MM.1S (cell line): ENCODE measurements at regions not wholly inside any gene's neighbourhood (a gene's known extent, or its start where the extent isn't known, plus 50 kb on each side); places are given as distances from the start of the nearest gene placed in this dataset.

ENCODE experiments used
- DNase-seq: peaks from one replicate; pipeline ENCODE4 v3.0.0-alpha.2; 2015
- H2AFZ ChIP-seq: fragments of 300-600 bp; sonication (generic); 2 replicates; pipeline ENCODE4 v1.6.0; 2016; ENCODE audit warnings: antibody characterized with exemption, low read length
- H3F3A ChIP-seq: fragments of 300-600 bp; sonication (generic); 2 replicates; pipeline ENCODE4 v1.6.1; 2016; ENCODE audit warnings: mild to moderate bottlenecking, antibody characterized with exemption, low read length, moderate library complexity, mixed read lengths; ENCODE audit not compliant: insufficient read depth
- H3K27ac ChIP-seq: fragments of 300-600 bp; sonication (generic); 2 replicates; pipeline ENCODE4 v1.5.1; 2016; ENCODE audit warnings: mild to moderate bottlenecking, low read length
- H3K27me3 ChIP-seq: fragments of 300-600 bp; sonication (generic); replicated peaks from 2 replicates; pipeline ENCODE4 v1.6.0; 2016; ENCODE audit warnings: low read length; ENCODE audit not compliant: insufficient read depth
- H3K36me3 ChIP-seq: fragments of 300-600 bp; sonication (generic); replicated peaks from 2 replicates; pipeline ENCODE4 v1.6.1; 2016; ENCODE audit warnings: mild to moderate bottlenecking, low read length, mixed read lengths; ENCODE audit not compliant: insufficient read depth
- H3K4me1 ChIP-seq: fragments of 300-600 bp; sonication (generic); 2 replicates; pipeline ENCODE4 v1.6.1; 2016; ENCODE audit warnings: low read length, mixed read lengths
- H3K4me2 ChIP-seq: fragments of 300-600 bp; sonication (generic); 2 replicates; pipeline ENCODE4 v1.6.0; 2016; ENCODE audit warnings: low read depth, low read length
- H3K4me3 ChIP-seq: fragments of 300-600 bp; sonication (generic); 2 replicates; pipeline ENCODE4 v1.5.1; 2016; ENCODE audit warnings: low read length, mixed read lengths
- H3K79me2 ChIP-seq: fragments of 300-600 bp; sonication (generic); 2 replicates; pipeline ENCODE4 v1.6.1; 2016; ENCODE audit warnings: mixed run types, low read length, mixed read lengths
- H3K9ac ChIP-seq: fragments of 300-600 bp; sonication (generic); 2 replicates; pipeline ENCODE4 v1.6.1; 2016; ENCODE audit warnings: low read length, mixed read lengths
- H3K9me2 ChIP-seq: fragments of 300-600 bp; sonication (generic); replicated peaks from 2 replicates; pipeline ENCODE4 v1.6.1; 2016; ENCODE audit warnings: mild to moderate bottlenecking, low read length, mixed read lengths; ENCODE audit not compliant: insufficient read depth
- H3K9me3 ChIP-seq: fragments of 300-600 bp; sonication (generic); replicated peaks from 2 replicates; pipeline ENCODE4 v1.6.1; 2016; ENCODE audit warnings: mild to moderate bottlenecking, low read length, mixed read lengths; ENCODE audit not compliant: insufficient read depth
- H4K20me1 ChIP-seq: fragments of 300-600 bp; sonication (generic); 2 replicates; pipeline ENCODE4 v1.6.1; 2016; ENCODE audit warnings: mild to moderate bottlenecking, low read length, moderate library complexity, mixed read lengths; ENCODE audit not compliant: insufficient read depth
- EZH2 ChIP-seq: fragments of 300-600 bp; sonication (generic); optimal IDR thresholded peaks from 2 replicates; pipeline ENCODE3; 2017; ENCODE audit warnings: low read depth, mild to moderate bottlenecking, antibody characterized with exemption, low read length, mixed read lengths
- EZH2phosphoT487 ChIP-seq: fragments of 300-600 bp; sonication (generic); IDR thresholded peaks from 2 replicates; pipeline ENCODE4 v1.6.1; 2018; ENCODE audit warnings: antibody characterized with exemption, low read length
- TF ChIP-seq, protein P1 (sequence below): fragments of 300-600 bp; sonication (generic); IDR thresholded peaks from 2 replicates; pipeline ENCODE4 v1.5.1; 2016; ENCODE audit warnings: antibody characterized with exemption, low read length, mixed read lengths

DNA sequence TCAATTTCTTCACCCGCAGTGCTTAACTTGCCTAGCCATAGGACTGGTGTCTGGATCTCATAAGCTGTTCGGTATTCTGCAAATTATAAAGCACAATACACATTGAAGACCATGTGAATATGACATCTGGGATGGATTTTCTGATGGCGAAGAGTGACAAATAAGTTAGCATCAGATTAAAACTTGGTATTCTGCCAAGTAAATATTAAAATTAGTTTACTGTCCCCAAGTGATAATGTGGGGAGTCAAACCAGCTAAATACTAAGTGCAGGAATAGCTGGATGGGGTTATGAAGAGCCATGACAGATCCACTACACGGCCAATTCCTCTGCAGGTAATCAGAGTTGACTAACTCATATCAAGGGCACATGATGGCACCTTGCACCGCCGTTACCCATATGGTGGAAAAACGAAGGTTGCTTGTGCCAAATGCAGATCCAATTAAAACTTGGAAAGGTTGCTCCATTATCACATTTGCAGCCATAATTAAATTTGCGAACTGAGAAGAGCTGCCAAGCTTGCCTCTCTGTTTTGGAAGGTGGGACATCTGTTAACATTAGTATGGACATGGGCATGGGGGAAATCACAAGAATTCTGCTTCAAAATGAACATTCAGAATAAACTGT, 114.9 kb upstream of the TOM1L1 start:
- Histone ChIP-seq H4K20me1 (no peaks in the 10 kb centered on the region), H3K4me1 (no peaks in the 10 kb centered on the region), H3K9ac (no peak overlapping the region), H2AFZ (no peak overlapping the region), H3K9me2 (no peaks in the 10 kb centered on the region), H3K4me3 (no peak overlapping the region), H3K27me3 (no peaks in the 10 kb centered on the region), H3K4me2 (no peak overlapping the region), H3F3A (no peaks in the 10 kb centered on the region), H3K9me3 (no peaks in the 10 kb centered on the region), H3K27ac (no peak overlapping the region), H3K36me3 (no peaks in the 10 kb centered on the region), H3K79me2 (no peaks in the 10 kb centered on the region)
- no peak for TF ChIP-seq EZH2
- TF ChIP-seq, protein P1, sequence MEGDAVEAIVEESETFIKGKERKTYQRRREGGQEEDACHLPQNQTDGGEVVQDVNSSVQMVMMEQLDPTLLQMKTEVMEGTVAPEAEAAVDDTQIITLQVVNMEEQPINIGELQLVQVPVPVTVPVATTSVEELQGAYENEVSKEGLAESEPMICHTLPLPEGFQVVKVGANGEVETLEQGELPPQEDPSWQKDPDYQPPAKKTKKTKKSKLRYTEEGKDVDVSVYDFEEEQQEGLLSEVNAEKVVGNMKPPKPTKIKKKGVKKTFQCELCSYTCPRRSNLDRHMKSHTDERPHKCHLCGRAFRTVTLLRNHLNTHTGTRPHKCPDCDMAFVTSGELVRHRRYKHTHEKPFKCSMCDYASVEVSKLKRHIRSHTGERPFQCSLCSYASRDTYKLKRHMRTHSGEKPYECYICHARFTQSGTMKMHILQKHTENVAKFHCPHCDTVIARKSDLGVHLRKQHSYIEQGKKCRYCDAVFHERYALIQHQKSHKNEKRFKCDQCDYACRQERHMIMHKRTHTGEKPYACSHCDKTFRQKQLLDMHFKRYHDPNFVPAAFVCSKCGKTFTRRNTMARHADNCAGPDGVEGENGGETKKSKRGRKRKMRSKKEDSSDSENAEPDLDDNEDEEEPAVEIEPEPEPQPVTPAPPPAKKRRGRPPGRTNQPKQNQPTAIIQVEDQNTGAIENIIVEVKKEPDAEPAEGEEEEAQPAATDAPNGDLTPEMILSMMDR = no peak
- no peak for TF ChIP-seq EZH2phosphoT487
- no peak for DNase-seq

DNA sequence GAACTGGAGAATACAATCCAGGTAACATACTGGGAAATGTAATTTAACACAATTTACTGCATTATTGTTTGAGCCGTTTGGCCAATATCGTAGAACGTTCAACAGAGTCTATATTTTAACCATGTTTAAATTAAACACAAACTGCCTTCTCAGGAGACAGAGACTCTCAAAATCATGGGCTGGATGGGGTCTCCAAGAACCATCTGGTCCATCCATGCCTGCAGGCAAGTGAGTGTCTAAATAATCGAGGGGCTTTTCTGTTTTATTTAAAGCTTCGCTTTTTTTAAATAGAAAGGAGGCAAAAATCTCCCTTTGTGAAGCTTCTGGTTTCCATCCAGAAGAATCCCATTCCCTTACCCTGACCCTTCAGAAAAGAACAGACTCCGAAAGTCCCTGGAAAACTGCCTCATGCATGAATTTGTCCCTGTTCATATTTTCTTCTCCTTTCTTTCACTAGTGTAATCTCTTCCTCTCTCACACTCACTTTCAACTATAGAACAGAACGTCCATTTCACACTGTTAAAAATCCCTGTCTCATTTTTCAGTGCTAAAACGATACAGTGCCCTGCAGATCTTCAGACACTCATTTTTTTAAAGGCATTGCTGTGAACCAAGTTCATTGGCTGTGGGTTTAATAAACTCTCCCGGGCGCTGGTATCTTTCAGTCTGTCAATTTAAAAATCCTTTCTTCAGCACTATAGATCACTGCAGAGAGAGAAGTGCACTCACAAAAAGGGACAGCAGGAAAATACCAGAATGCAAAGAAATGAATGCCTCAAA, 111.4 kb upstream of the TOM1L1 start:
- DNase-seq = no peak
- no peaks in the 10 kb centered on the region for H4K20me1 ChIP-seq
- no peak overlapping the region for H3K27ac ChIP-seq
- H2AFZ ChIP-seq = no peak overlapping the region
- H3K4me2 ChIP-seq = no peak overlapping the region
- no peak overlapping the region for H3K9ac ChIP-seq
- no peaks in the 10 kb centered on the region for H3K9me3 ChIP-seq
- TF ChIP-seq EZH2 = no peak
- TF ChIP-seq, protein P1 = no peak
- no peak for TF ChIP-seq EZH2phosphoT487
- no peaks in the 10 kb centered on the region for H3K36me3 ChIP-seq
- no peaks in the 10 kb centered on the region for H3K9me2 ChIP-seq
- no peaks in the 10 kb centered on the region for H3K79me2 ChIP-seq
- no peak overlapping the region for H3K4me3 ChIP-seq
- H3K27me3 ChIP-seq = no peaks in the 10 kb centered on the region
- no peaks in the 10 kb centered on the region for H3F3A ChIP-seq
- H3K4me1 ChIP-seq = no peaks in the 10 kb centered on the region

DNA sequence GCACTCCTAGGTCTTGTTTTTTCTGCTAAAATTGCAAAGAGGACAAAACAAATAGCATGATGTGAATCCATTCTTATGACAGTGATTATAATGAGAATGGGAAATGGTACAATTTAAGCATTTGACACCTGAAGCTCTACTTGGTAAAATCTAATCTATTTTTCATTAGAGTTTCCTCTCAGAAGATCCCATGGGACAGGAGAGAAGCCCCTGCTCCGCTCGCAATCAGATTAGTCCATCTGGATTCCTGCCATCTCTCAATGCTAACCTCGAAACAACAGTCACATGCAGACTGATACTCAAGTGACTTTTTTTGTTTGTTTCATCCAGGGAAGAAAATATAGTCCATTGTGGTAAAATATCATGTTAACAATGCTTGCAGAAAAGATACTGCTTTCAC, 107.4 kb upstream of the TOM1L1 start:
- H3K79me2 ChIP-seq = no peaks in the 10 kb centered on the region
- TF ChIP-seq, protein P1 = no peak
- TF ChIP-seq EZH2phosphoT487 (no peak), EZH2 (no peak)
- no peaks in the 10 kb centered on the region for H3K36me3 ChIP-seq
- no peaks in the 10 kb centered on the region for H3K9me2 ChIP-seq
- no peak overlapping the region for H3K27ac ChIP-seq
- H3K27me3 ChIP-seq = no peaks in the 10 kb centered on the region
- no peak overlapping the region for H3K9ac ChIP-seq
- H3K4me2 ChIP-seq = no peak overlapping the region
- 0 out of 2 replicates have a peak, but pooled peaks cover 3% of the 10 kb centered on the region for H3F3A ChIP-seq
- H3K4me1 ChIP-seq = no peaks in the 10 kb centered on the region
- no peak overlapping the region for H2AFZ ChIP-seq
- no peaks in the 10 kb centered on the region for H4K20me1 ChIP-seq
- no peaks in the 10 kb centered on the region for H3K9me3 ChIP-seq
- DNase-seq = no peak
- no peak overlapping the region for H3K4me3 ChIP-seq
